ENCODE measurements at regions not wholly inside any gene's neighbourhood (a gene's known extent, or its start where the extent isn't known, plus 50 kb on each side); places are given as distances from the start of the nearest gene placed in this dataset.

- no peak for DNase-seq (ENCODE audit: low spot score)
- no peak for TF ChIP-seq CTCF (IDR thresholded peaks at IDR 0.05; ENCODE audit: extremely low read depth, insufficient read depth, missing control alignments)
- in situ Hi-C loops (cut with MboI; ENCODE audit: low pct_unique_long_range_greater_than_20kb, low sequenced_read_pairs, unreplicated experiment), result no loop called here
These were observed 267.6 kb upstream of the DMRT1 start for GRCh38 chr9:573691-574410.

- no peak for TF ChIP-seq CTCF (IDR thresholded peaks at IDR 0.05; ENCODE audit: extremely low read depth, insufficient read depth, missing control alignments)
- no peak for DNase-seq (ENCODE audit: low spot score)
- in situ Hi-C loops (cut with MboI; ENCODE audit: low pct_unique_long_range_greater_than_20kb, low sequenced_read_pairs, unreplicated experiment), result no loop called here
These were observed 266.4 kb upstream of the DMRT1 start for GRCh38 chr9:575139-575538.

- DNase-seq (ENCODE audit: low spot score), result no peak
- in situ Hi-C loops (cut with MboI; ENCODE audit: low pct_unique_long_range_greater_than_20kb, low sequenced_read_pairs, unreplicated experiment), result no loop called here
- no peak for TF ChIP-seq CTCF (IDR thresholded peaks at IDR 0.05; ENCODE audit: extremely low read depth, insufficient read depth, missing control alignments)
These were observed 260.7 kb upstream of the DMRT1 start for GRCh38 chr9:580652-581342.

- peak; percentile 37 for TF ChIP-seq CTCF (IDR thresholded peaks at IDR 0.05; ENCODE audit: extremely low read depth, insufficient read depth, missing control alignments)
- in situ Hi-C loops (cut with MboI; ENCODE audit: low pct_unique_long_range_greater_than_20kb, low sequenced_read_pairs, unreplicated experiment), result no loop called here
- peak; percentile 40 for DNase-seq (ENCODE audit: low spot score)
These were observed 259.6 kb upstream of the DMRT1 start for GRCh38 chr9:581673-582497.

GRCh38 chr9:582775-583174, 258.7 kb upstream of the DMRT1 start:
- no peak for DNase-seq (ENCODE audit: low spot score)
- in situ Hi-C loops (cut with MboI; ENCODE audit: low pct_unique_long_range_greater_than_20kb, low sequenced_read_pairs, unreplicated experiment), result no loop called here
- no peak for TF ChIP-seq CTCF (IDR thresholded peaks at IDR 0.05; ENCODE audit: extremely low read depth, insufficient read depth, missing control alignments)

GRCh38 chr9:587527-587926, 254.0 kb upstream of the DMRT1 start:
- in situ Hi-C loops (cut with MboI; ENCODE audit: low pct_unique_long_range_greater_than_20kb, low sequenced_read_pairs, unreplicated experiment), result no loop called here
- no peak for DNase-seq (ENCODE audit: low spot score)
- no peak for TF ChIP-seq CTCF (IDR thresholded peaks at IDR 0.05; ENCODE audit: extremely low read depth, insufficient read depth, missing control alignments)
